ENCODE measurements at regions not wholly inside any gene's neighbourhood (a gene's known extent, or its start where the extent isn't known, plus 50 kb on each side); places are given as distances from the start of the nearest gene placed in this dataset.
"Not testable (repeated sequence)": the region's sequence is repeated elsewhere in the genome, so short reads cannot be mapped to it uniquely, and the experiment has no call there.

DNA sequence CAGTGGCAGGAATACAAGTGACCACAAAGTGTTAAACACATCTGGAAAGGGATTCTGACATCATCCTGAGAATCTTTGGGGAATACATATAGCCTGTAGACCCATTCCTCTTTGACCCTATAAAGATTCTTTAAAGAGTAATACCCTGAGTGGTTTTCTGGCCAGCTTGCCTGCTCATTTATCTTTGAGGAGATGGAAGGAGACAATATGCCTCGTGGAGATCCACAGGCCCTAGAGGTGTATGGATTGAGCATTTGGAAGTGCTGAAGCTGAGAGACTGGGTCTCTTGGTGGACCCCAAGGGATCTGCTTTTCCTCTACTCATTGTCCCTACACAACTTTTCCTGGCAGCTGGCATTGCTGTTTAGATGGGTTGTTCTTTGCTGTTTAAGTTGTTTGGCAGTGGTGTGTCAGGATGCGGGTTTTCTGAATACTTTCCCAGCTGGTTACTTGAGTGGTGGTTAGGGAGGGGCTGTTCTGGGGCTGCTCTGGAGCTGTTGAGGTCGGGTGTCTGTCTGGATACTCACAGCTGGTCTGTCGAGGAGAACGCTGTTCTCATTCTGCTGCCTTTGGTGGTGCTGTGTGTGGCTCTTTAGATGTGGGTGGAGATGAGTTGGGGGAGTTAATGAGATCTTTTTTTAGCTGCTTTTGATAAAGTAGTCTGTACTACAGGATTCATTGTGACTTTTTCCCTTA, 50.1 kb upstream of the FAM72C start:
- H3K4me3 ChIP-seq (ENCODE audit: low read length); H3K27ac ChIP-seq (ENCODE audit: low read length); intact Hi-C loops (cut with DNase I); H3K27me3 ChIP-seq (ENCODE audit: control insufficient read depth, insufficient read depth); H3K9me3 ChIP-seq (ENCODE audit: control insufficient read depth, low read length); H3K4me1 ChIP-seq (ENCODE audit: control insufficient read depth, insufficient read depth, low read length); ATAC-seq; DNase-seq: not testable (repeated sequence)
- 19% methylated on average over 1 of the region's 5 CpGs for WGBS

All from right cardiac atrium (tissue), 5 donors.